Spleen (tissue), 7 donors: ENCODE measurements at regions not wholly inside any gene's neighbourhood (a gene's known extent, or its start where the extent isn't known, plus 50 kb on each side); places are given as distances from the start of the nearest gene placed in this dataset.

Experiments used
- CTCF ChIP-seq, 11 experiments: fragments of 200-600 bp in 7 of 11; fragments of 450-650 bp in 4 of 11; sonication (generic) in 4 of 11; IDR thresholded peaks in 8 of 11; conservative IDR thresholded peaks in 3 of 11; 1 replicate in 7 of 11; 2 replicates in 4 of 11; pipeline versions ENCODE4 v1.4.0 to v1.8.0; 2016 to 2021; ENCODE audit warnings: antibody characterized with exemption in 11 of 11, inconsistent platforms in 4 of 11, mild to moderate bottlenecking in 1 of 11
- POLR2A ChIP-seq, 3 donors: fragments of 450-650 bp; IDR thresholded peaks; one replicate each; pipeline ENCODE4 v1.5.1; 2017; ENCODE audit warnings: antibody characterized with exemption in 3 of 3, mild to moderate bottlenecking in 1 of 3
- donor health status: DM: no; HTN: no; CAD: no; lungs with moderate emphysema.
- donor health status: DM: no; HTN: no; CAD: no.
- donor health status: DM: no; HTN: no; CAD: no.

- TF ChIP-seq CTCF (IDR thresholded peaks at IDR 0.05 in 8 of 11, conservative IDR thresholded peaks at IDR 0.05 in 3 of 11) (no peak), POLR2A (IDR thresholded peaks at IDR 0.05) (no peak)
Measured at GRCh38 chr13:87907202-87907601, 236.0 kb downstream of the SLITRK5 start.
